ENCODE measurements at regions not wholly inside any gene's neighbourhood (a gene's known extent, or its start where the extent isn't known, plus 50 kb on each side); places are given as distances from the start of the nearest gene placed in this dataset.

- DNase-seq = no peak
Measured at GRCh38 chr1:82297139-82297896, 496.6 kb downstream of the ADGRL2 start.

DNA sequence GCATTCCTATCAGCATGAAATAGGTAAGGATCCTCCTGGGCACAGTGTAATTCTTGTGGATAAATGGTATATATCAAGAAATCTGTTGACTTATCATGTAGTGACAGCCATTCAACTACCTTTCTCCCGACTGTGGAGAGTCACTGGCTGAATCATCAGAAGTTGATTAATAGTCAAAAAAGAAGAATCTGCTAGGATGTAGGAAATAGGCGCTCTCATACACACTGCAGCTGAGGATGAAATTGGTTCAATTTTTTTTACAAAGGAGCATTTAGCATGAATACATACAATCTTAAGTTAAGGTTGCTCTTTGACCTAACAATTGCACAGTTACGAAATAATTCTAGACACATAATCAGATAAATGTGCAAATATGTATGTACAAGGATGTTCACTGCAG lies 486.8 kb downstream of the ADGRL2 start:
- DNase-seq = no peak

DNA sequence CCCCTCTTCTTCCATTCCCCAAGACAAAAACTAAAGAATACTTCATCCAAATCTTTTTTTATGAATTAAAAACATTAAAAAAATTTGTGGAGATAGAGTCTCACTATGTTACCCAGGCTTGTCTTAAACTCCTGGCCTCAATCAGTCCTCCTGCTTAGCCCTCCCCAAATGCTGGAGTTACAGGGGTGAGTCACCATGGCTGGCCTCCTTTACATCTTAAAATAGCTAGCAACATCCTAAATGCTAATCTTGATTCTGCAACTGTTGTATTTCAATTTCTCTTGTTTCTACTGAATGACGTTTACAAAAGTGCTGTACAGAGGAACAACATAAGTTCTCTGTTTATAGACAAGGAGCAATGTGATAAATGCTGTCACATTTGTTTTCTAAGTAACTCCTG lies 483.5 kb downstream of the ADGRL2 start:
- no peak for DNase-seq

GRCh38 chr1:82279241-82279640 lies 478.5 kb downstream of the ADGRL2 start:
- DNase-seq = no peak

DNA sequence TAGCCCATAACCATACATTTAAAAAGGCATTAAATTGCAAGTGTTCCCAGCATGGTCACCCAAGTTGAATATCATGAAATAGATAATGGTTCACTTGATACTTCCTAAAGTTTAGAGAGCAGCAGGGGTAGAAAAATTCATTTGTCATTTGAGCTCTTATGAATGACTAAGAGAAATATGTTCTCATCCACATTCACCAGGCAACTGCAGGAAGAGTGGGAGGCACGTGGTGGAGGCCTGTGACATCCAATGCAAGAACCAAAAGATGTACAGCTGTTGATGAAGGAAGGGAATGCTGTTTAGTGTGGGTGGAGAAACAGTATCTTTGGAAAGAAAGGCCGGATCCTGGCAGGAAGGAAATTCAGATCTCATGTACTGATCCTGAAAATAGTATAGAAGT lies 473.1 kb downstream of the ADGRL2 start:
- no peak for DNase-seq

DNA sequence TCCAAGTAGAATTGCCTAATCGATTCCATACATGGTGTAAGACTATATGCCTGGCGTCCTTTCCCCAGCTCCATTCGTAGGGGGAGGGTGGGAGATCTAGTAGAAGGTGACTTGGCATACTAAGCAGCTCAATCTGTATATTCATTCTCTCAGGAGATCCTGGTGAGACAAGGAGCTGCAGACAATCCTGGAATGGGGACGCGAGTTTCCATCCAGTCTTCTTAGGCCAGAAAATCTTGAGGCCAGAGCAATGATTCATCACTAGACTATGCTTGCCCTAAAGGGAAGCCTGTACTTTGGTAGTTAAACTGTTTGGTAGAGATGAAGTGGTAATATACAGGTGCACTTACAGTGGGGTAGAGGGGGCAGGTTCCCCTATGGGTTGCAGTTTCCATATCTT lies 468.7 kb downstream of the ADGRL2 start:
- no peak for DNase-seq

DNA sequence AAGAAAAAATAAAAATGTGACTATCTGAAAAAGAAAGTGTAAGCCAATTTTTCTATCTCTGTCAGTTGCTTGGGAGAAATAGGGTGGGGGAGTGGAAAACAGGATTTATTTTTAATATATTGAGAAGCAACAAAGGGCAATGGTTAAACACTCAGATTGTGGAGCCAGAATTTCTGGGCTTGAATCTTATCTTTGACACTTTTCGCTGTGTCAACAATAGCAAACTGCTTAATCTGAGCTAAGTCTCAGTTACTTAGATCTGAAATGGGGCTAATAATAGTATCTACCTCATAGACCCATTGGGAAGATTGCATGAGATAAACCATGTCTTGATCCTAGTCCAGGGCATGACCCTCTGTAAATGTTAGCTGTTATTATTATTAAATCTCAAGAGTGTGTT lies 468.1 kb downstream of the ADGRL2 start:
- DNase-seq = no peak

DNA sequence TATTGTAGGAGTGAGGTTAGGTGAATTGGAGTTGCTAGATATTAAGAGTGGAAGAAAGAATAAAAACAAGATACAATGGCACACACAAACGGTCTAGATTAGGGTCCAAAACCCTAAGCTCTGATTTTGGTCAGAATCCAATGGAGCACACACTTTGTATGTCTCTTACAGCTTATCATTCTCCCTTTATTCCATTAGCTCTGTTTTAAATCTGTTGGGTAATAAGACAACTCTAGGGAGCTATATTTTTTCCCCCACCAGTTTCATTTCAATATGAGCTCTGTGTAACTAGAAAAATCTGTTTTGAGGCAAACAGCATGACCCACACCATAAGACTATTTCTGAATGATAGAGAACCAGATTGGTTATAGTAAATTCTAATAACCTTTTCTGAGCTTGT lies 465.6 kb downstream of the ADGRL2 start:
- DNase-seq = no peak

DNA sequence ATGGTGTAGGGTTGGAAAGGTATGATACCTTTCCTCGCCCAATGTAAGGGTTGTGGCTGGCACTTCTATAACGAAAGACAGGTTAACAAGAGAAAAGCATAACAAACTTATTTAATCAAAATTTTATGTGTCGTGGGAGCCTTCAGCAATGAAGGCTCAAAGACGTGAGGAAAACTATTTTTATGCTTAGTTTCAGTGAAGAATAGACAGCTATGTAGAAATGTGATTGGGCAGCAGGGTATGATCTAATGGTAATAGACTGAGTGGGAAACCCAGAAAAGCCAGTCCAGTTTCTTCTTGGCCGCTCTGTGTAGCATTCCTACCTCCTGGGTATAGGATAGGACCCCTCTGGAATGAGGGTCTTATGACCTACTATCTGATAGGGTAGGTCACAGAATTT lies 464.7 kb downstream of the ADGRL2 start:
- DNase-seq = no peak

GRCh38 chr1:82264802-82265201 lies 464.1 kb downstream of the ADGRL2 start:
- no peak for DNase-seq

GRCh38 chr1:82263396-82263795 lies 462.7 kb downstream of the ADGRL2 start:
- no peak for DNase-seq

DNA sequence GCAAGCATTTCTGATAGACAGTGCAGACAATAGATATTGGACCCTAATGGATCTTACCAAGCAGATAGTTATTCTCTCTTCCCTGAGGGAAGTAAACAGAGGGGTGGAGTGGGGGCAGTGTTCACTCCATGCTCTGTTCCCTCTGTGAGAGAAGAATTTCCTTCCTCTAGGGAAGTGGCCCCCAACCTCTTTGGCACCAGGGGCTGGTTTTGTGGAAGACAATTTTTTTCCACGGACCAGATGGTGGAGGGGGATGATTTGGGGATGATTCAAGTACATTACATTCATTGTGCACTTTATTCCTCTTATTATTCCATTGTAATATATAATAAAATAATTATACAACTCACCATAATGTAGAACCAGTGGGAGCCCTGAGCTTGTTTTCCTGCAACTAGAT lies 459.9 kb downstream of the ADGRL2 start:
- DNase-seq = no peak

GRCh38 chr1:82260051-82260450 lies 459.3 kb downstream of the ADGRL2 start:
- DNase-seq = no peak

DNA sequence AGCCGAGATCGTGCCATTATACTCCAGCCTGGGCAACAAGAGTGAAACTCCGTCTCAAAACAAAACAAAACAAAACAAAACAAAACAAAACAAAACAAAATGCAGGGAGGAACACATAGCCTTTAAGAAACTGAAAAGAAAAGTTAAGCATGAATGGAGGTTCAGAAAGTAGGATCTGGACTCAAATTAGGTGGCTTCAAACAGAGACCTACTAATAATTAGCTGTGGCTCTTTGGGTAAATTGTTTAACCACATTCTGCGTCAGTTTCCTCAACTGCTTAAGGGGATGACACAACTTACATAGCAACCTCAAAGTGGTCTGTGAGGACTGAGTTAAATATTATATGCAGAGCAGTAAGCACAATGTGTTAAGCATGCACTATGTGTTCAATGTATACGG lies 458.2 kb downstream of the ADGRL2 start:
- DNase-seq = no peak

GRCh38 chr1:82246050-82246449 lies 445.3 kb downstream of the ADGRL2 start:
- no peak for DNase-seq

GRCh38 chr1:82245345-82246014 lies 444.7 kb downstream of the ADGRL2 start:
- no peak for DNase-seq

DNA sequence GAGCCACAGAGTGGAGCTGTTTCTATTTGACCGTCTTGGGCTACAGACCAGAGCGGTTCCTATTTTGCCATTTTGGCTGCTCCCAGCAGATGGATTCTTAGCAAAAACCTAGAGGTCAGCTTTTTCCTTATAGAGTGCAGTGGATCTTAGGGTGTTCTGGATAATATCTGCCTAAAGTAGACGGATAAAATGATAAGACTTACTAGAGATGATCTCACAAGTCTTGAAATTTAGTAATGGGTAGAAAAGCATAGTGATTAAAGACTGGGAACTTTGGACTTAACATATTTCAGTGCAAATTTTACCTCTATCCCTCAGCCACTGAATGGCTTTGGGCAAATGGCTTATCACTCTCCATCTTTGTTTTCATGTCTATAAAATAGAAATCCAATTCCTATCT lies 439.8 kb downstream of the ADGRL2 start:
- no peak for DNase-seq

- DNase-seq = no peak
Measured at GRCh38 chr1:82230667-82231066, 429.9 kb downstream of the ADGRL2 start.

GRCh38 chr1:82227306-82228095 lies 426.8 kb downstream of the ADGRL2 start:
- no peak for DNase-seq

- no peak for DNase-seq
Measured at GRCh38 chr1:82226186-82226505, 425.4 kb downstream of the ADGRL2 start.

DNA sequence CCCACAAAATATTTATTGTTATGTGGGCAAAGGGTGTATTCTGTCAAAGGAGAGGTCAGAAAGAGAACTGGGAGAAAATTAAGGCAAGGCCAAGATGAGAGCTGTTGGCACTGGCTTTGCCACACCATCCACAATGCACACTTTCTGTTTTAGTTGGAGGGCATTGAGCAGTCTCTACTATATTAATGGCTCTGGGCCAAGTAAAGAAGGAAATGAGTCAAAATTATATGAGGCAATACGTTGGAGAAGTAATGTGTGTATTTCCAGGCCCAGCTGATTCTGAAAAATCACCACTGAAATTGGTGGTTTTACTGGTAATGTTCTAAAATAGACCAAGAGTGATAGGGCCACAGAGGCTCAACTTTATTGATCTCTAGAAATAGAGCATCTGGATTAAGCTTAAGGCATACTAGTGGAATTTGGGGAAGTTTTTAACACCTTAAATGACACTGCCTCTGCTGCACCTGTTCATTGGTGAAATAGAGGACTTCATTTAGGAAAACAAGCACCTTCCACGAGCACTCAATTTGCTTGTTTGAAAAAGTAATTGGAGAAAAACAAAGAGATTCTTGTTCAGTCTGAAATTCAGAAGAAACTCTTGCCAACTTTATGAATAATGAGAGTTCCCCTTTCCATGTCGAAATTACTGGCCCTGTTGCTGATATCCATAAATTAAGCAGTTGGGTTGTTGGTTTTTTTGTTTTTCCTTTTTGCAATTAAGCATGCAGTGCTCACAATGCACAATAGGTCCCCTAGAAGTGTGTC lies 424.9 kb downstream of the ADGRL2 start:
- no peak for DNase-seq

- DNase-seq = no peak
Measured at GRCh38 chr1:82223091-82223490, 422.4 kb downstream of the ADGRL2 start.

- no peak for DNase-seq
Measured at GRCh38 chr1:82221721-82222120, 421.0 kb downstream of the ADGRL2 start.
